ENCODE measurements at regions not wholly inside any gene's neighbourhood (a gene's known extent, or its start where the extent isn't known, plus 50 kb on each side); places are given as distances from the start of the nearest gene placed in this dataset.

DNA sequence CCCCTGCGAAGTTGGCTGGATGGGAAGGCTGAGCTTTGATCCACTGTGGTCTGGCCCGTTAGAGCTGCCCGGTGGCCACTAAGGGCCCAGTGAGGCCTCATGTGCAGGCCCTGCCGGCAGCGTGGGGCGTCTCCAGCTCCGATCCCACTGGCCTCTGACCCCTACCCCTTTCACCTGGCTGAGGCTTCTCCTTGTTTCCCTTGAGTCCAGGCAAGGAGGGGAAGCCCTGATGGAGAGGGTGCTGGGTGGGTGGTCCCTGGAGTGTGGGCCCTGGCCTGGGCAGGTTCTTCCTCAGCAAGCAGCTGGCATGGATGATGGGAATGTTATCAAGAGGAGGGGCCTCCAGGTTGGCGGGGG is 356.8 kb downstream of the SEC14L1 start:
- peaks cover 22% of the 10 kb centered on the region for H3K4me1 Mint-ChIP-seq (ENCODE audit: low read depth)
- no peaks in the 10 kb centered on the region for H3K27me3 Mint-ChIP-seq (ENCODE audit: low read depth)
- ChIA-PET CTCF (no interaction called here), POLR2A (no interaction called here)
- DNase-seq (no peak), ATAC-seq (no peak)
- no peak overlapping the region for H3K4me3 Mint-ChIP-seq
- H3K9me3 Mint-ChIP-seq (ENCODE audit: insufficient read depth) = no peaks in the 10 kb centered on the region
- no peak overlapping the region for H3K27ac Mint-ChIP-seq
- peaks cover 55% of the 10 kb centered on the region for H3K36me3 Mint-ChIP-seq (ENCODE audit: low read depth)

DNA sequence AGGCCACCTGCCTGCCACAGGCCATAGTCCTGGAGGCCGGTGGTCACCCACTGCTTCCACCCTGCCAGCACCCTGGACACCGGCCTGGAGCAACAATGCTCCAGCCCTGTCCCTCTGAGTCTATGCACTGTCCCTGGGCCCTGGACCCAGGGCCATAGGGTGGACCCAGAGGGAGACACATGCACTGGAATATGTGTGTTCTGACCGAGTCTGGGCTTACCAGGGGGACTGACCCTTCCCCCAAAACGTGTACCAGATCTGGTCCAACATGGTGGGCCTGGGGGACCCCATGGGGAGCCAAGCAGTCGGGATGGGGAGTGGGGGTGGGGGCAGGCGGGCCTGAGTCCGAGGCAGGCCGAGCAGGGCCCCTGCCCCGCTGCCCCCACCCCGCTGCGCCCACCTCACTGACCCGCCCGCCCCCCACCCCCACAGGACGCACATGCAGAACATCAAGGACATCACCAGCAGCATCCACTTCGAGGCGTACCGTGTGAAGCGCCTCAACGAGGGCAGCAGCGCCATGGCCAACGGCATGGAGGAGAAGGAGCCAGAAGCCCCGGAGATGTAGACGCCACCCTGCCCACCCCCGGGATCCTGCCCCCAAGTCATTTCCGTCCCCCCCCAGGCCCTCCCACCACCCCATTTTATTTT is 357.4 kb downstream of the SEC14L1 start:
- ATAC-seq (no peak), DNase-seq (no peak)
- H3K27me3 Mint-ChIP-seq (ENCODE audit: low read depth) = no peaks in the 10 kb centered on the region
- H3K27ac Mint-ChIP-seq = no peak overlapping the region
- no peak overlapping the region for H3K4me3 Mint-ChIP-seq
- ChIA-PET POLR2A (no interaction called here), CTCF (no interaction called here)
- H3K9me3 Mint-ChIP-seq (ENCODE audit: insufficient read depth) = no peaks in the 10 kb centered on the region
- peaks cover 20% of the 10 kb centered on the region for H3K4me1 Mint-ChIP-seq (ENCODE audit: low read depth)
- peaks cover 55% of the 10 kb centered on the region for H3K36me3 Mint-ChIP-seq (ENCODE audit: low read depth)

DNA sequence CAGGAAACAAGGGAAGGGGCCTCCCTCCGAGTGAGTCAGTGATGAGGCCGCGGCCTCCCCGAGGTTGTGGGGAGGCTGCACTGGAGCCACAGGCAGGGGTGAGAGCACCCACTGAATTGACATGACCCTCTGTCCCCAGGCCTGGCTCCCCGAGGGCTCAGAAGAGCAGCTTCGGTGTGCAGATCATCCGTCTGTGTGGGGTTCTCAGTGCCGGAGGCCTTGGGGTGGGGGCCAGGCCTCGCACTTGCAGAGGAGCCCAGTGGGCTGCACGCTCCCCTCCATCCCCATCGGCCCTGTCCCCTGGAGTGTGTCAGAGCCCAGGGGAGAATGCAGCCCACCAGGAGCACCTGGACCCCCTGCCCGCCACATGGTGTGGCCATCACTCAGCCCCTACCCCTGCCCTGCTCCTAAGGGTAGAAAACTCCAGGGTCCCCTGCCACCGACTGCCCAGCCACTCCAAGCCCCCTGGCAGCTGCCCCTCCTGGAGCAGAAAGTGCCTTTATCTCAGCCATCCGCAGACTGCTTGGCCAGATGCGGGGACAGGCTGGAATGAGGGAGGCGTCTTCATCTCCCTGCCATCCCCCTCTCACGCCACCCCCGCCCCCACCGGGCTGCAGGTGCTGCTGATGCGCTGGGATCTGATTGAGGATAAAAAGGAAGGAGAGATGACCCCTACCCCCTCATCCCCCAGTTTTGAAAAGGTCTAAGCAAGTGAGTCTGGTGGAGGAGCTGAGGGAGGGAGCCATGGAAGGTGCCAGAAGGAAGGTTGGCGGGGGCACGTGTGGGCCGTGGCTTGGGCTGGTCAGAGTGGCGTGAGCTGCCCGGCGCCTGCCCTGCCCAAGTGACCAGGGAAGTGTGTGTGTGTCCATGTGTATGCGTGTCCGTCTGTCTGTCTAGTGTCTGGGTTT is 358.3 kb downstream of the SEC14L1 start:
- POLR2A ChIA-PET = no interaction called here
- peak overlapping the region; percentile 39 for H3K27ac Mint-ChIP-seq
- peaks cover 13% of the 10 kb centered on the region for H3K4me1 Mint-ChIP-seq (ENCODE audit: low read depth)
- no peaks in the 10 kb centered on the region for H3K9me3 Mint-ChIP-seq (ENCODE audit: insufficient read depth)
- CTCF ChIA-PET = no interaction called here
- H3K27me3 Mint-ChIP-seq (ENCODE audit: low read depth) = no peaks in the 10 kb centered on the region
- peaks cover 52% of the 10 kb centered on the region for H3K36me3 Mint-ChIP-seq (ENCODE audit: low read depth)
- peak overlapping the region; percentile 1 for H3K4me3 Mint-ChIP-seq
- no peak for DNase-seq
- no peak for ATAC-seq

DNA sequence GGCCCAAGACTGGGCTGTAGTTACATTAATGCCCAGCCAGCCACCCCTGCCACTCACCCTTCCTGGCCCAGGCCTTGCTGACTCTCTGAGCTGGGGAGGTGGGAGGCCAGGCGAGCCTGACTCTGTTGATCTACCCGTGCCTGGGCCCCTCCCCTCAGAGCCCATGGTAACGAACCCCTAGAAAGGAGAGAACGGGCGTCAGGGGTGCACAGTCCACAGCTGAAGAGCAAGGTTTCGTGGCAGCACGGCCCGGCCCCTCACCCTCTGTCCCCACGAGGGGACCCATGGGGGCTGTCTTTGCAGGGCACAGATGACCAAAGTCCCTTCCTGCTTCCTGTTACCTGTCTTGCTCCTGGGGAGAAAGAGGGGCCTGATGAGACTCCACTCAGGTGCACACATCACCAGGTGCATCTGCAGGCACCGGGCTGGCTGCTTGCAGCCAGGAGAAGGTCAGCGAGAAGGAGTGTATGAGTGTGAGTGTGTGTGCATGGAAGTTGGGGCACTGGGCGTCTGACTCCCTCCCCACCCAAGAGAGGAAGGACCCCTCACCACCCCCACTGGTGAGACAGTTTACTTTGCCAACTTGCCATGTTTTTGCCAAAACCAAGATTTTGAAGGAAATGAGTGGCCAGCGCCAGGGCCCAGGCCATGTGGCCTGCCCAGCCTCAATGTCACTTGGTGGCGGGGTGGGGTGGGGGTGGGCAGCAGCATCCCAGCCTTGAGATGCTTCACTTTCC is 359.1 kb downstream of the SEC14L1 start:
- CTCF ChIA-PET = interaction anchor here (0.6 kb wide), 1 partner anchor 371 kb away, joined by 3 read pairs; no protein-coding TSS in a partner anchor
- DNase-seq (no peak), ATAC-seq (no peak)
- Mint-ChIP-seq H3K4me1 (ENCODE audit: low read depth) (peaks cover 5% of the 10 kb centered on the region), H3K9me3 (ENCODE audit: insufficient read depth) (no peaks in the 10 kb centered on the region), H3K4me3 (peak overlapping the region; percentile 1), H3K36me3 (ENCODE audit: low read depth) (peaks cover 45% of the 10 kb centered on the region), H3K27ac (no peak overlapping the region), H3K27me3 (ENCODE audit: low read depth) (no peaks in the 10 kb centered on the region)
- POLR2A ChIA-PET = no interaction called here

DNA sequence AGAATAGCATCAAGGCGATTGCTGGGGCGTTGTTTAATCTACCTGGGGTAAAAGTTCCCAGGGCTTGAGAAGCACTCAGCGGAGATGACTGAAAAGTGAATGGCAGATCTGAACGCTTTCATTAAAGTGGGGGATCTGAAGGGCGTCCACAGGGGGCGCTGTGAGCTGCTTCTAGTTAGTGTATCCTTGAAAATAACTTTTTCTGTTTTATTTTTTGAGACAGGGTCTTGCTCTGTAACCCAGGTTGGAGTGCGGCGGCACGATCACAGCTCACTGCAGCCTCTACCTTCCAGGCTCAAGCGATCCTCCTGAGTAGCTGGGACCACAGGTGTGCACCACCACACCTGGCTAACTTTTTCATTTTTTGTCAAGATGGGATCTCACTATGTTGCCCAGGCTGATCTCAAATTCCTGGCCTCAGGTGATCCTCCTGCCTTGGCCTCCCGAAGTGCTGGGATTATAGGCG is 360.4 kb downstream of the SEC14L1 start:
- Mint-ChIP-seq H3K27ac (peak overlapping the region; percentile 35), H3K27me3 (ENCODE audit: low read depth) (no peaks in the 10 kb centered on the region), H3K36me3 (ENCODE audit: low read depth) (peaks cover 38% of the 10 kb centered on the region), H3K4me3 (no peak overlapping the region), H3K4me1 (ENCODE audit: low read depth) (no peaks in the 10 kb centered on the region), H3K9me3 (ENCODE audit: insufficient read depth) (no peaks in the 10 kb centered on the region)
- ATAC-seq (no peak), DNase-seq (peak; percentile 56)
- ChIA-PET POLR2A (interaction anchor here (1.1 kb wide), 1 partner anchor 176 kb away, joined by 4 read pairs; no protein-coding TSS in a partner anchor), CTCF (interaction anchor here (0.7 to 1.8 kb wide), 8 partner anchors 11 to 512 kb away, joined by 3 to 7 read pairs (median 4); no protein-coding TSS in a partner anchor)

DNA sequence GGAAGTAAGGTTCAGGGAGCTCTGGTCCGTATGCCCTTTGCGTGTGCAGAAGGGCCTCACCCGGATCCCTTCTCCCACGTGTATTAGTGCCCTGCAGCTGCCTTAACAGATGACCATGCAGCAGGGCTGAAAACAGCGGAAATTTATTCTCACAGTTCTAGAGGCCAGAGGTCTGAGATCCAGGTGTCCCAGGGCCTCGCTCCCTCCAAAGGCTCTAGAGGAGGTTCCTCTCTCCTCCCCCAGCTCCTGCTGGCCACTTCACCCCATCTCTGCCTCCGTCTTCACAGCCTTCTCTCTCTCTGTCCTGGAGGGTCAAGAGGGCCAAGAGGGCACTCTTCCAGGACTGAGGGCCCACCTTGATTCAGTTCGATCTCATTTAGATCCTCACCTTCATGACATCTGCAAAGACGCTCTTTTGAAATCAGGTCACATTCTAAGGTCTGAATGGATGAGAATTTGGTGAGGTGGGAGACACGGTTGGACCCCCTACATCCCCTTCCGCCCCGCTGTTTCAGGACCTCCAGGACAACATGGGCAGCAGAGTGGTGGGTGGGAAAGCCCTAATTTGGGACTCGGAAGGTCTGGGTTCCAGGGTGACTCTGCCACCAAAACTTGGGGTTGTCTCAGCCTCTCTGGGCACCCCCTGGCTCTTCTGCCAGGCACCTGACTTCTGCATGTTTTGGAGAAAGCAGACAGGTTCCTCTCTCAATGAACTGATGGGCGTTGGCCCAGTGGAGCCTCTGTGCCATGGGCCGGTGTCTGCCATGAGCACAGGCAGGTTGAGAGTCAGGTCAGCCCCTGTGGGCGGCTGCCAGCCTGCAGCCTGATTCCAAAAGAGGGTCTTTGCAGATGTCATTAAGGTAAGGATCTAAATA is 361.2 kb downstream of the SEC14L1 start:
- no peak for DNase-seq
- ChIA-PET POLR2A (interaction anchor here (0.8 to 1.1 kb wide), 2 partner anchors 113 to 176 kb away, joined by 3 to 4 read pairs; no protein-coding TSS in a partner anchor), CTCF (interaction anchor here (0.7 to 1.8 kb wide), 8 partner anchors 10 to 511 kb away, joined by 3 to 7 read pairs (median 4); no protein-coding TSS in a partner anchor)
- Mint-ChIP-seq H3K9me3 (ENCODE audit: insufficient read depth) (no peaks in the 10 kb centered on the region), H3K27me3 (ENCODE audit: low read depth) (no peaks in the 10 kb centered on the region), H3K36me3 (ENCODE audit: low read depth) (peaks cover 38% of the 10 kb centered on the region), H3K4me1 (ENCODE audit: low read depth) (no peaks in the 10 kb centered on the region), H3K27ac (peak overlapping the region; percentile 81), H3K4me3 (no peak overlapping the region)
- ATAC-seq = no peak

DNA sequence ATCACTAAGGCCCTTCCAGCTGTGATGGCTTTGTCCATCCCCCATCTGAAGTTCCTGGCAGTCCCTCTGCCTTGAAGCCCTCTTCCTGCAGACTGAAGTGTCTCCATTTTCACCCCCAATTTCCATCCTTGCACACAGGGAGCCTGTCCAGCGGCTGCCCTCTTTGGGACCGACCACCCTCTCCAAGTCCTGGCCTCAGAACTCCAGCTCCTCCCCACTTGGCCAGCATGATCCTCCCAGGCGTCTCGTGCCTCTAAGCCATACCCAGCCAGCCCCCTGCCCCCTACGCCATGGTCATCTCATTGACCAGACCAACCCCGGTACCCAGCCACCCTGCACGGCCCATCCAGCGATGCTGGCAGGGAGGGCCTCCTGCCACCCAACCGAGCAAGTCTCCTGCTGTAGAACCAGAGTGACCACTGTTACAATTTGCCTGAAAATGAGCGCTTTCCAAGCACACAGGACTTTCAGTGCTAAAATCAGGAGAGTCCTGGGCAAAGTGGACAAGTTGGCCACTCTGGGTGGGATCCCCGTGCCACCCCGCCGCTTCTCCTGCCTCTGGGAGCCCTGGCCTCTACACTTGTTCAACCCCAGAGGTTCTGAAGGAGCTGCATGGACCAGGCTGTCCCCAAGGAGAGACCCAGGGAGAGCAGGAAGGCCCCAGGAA is 362.0 kb downstream of the SEC14L1 start:
- ATAC-seq = no peak
- peaks cover 36% of the 10 kb centered on the region for H3K36me3 Mint-ChIP-seq (ENCODE audit: low read depth)
- no peak for DNase-seq
- no peaks in the 10 kb centered on the region for H3K27me3 Mint-ChIP-seq (ENCODE audit: low read depth)
- no peaks in the 10 kb centered on the region for H3K9me3 Mint-ChIP-seq (ENCODE audit: insufficient read depth)
- H3K27ac Mint-ChIP-seq = peak overlapping the region; percentile 57
- H3K4me3 Mint-ChIP-seq = no peak overlapping the region
- POLR2A ChIA-PET = interaction anchor here (0.8 kb wide), 1 partner anchor 114 kb away, joined by 3 read pairs; no protein-coding TSS in a partner anchor
- no peaks in the 10 kb centered on the region for H3K4me1 Mint-ChIP-seq (ENCODE audit: low read depth)
- CTCF ChIA-PET = interaction anchor here (0.6 to 1.8 kb wide), 3 partner anchors 8 to 73 kb away, joined by 3 to 7 read pairs (median 3); no protein-coding TSS in a partner anchor

DNA sequence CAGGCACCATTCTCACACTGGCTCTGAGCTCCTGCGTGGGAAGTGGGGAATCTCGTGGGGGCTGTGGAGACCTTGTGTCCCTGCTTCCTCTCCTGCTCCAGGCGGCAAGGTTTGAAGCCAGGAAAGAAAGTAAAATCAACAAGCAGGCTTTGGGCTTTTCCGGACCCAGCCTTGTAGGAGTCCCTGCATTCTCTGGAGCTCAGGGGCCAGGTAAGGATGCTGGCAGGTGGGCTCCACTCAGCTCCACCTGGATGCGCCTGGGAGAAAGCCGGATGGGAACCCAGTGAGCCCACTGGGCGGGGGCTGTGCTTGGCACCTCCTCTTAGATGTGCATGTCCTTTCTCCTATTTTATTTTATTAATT is 362.5 kb downstream of the SEC14L1 start:
- no peaks in the 10 kb centered on the region for H3K27me3 Mint-ChIP-seq (ENCODE audit: low read depth)
- peaks cover 34% of the 10 kb centered on the region for H3K36me3 Mint-ChIP-seq (ENCODE audit: low read depth)
- POLR2A ChIA-PET = no interaction called here
- H3K4me3 Mint-ChIP-seq = no peak overlapping the region
- no peak for DNase-seq
- ATAC-seq = no peak
- CTCF ChIA-PET = interaction anchor here (0.6 to 1.0 kb wide), 2 partner anchors 9 to 73 kb away, joined by 3 read pairs; no protein-coding TSS in a partner anchor
- no peaks in the 10 kb centered on the region for H3K9me3 Mint-ChIP-seq (ENCODE audit: insufficient read depth)
- H3K27ac Mint-ChIP-seq = no peak overlapping the region
- H3K4me1 Mint-ChIP-seq (ENCODE audit: low read depth) = no peaks in the 10 kb centered on the region

DNA sequence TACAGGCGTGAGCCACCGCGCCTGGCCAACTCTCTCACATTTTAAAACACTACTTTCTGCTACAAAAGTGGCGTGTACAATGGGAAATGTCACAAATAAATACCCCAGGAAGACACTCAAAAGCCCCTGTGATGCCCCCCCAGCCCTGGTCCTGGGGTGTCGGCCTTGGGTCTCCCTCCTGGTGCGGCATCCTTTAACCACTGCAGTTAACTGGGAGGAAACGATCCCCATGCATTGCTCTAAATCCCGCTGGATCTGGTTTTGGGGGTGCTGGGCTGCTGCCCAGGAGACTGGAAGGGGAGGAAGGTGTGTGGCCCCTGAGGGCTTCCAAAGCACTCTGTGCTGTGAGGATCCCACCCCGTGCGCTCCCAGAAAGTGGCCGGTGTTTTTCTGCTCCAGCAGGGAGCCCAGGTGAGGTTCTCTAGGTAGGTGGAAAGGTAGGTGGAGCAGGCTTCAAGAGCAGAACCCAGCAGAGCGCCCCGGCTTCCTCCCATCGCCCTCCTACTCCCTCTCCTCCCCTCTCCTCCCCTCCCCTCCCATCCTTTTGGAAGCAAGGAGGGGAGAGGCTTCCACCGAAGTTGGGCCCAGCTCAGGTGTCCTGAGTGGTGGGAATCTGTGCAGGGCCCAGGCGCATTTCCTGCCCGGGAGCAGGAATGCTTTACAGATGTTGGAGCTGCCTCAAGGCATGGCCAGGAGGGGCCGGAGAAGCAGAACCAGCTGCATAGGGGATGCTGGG is 363.3 kb downstream of the SEC14L1 start:
- Mint-ChIP-seq H3K27me3 (ENCODE audit: low read depth) (no peaks in the 10 kb centered on the region), H3K36me3 (ENCODE audit: low read depth) (peaks cover 33% of the 10 kb centered on the region), H3K9me3 (ENCODE audit: insufficient read depth) (no peaks in the 10 kb centered on the region), H3K4me3 (no peak overlapping the region), H3K4me1 (ENCODE audit: low read depth) (no peaks in the 10 kb centered on the region), H3K27ac (peak overlapping the region; percentile 52)
- POLR2A ChIA-PET = no interaction called here
- DNase-seq (no peak), ATAC-seq (no peak)
- CTCF ChIA-PET = interaction anchor here (1.0 to 1.7 kb wide), 2 partner anchors 9 to 10 kb away, joined by 3 to 7 read pairs; no protein-coding TSS in a partner anchor

DNA sequence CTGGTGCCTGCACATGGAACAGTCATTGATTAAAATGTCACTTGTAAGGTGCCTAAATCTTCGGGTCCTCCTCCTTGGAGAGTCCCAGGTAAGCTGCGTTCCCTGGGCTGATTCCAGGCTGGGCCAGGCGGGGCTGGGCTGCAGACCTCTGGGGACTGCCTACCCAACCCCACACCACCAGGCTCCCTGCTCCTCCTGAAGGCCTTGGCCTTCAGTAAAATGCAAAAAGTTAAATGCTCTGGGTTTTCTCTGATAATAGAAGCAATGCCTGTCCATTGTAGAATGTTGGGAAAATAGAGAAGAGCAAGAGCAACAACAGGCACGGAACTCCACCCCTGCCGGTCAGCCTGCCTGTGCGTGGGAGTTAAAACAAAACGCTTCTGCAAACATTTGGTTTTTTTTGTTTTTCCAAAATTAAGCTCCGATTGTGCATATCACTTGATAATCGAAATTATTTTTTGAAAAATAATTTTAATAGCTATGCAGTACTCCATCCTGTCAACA is 363.9 kb downstream of the SEC14L1 start:
- CTCF ChIA-PET = interaction anchor here (1.7 kb wide), 1 partner anchor 10 kb away, joined by 7 read pairs; no protein-coding TSS in a partner anchor
- H3K4me1 Mint-ChIP-seq (ENCODE audit: low read depth) = no peaks in the 10 kb centered on the region
- H3K4me3 Mint-ChIP-seq = no peak overlapping the region
- H3K27me3 Mint-ChIP-seq (ENCODE audit: low read depth) = no peaks in the 10 kb centered on the region
- H3K27ac Mint-ChIP-seq = no peak overlapping the region
- no peaks in the 10 kb centered on the region for H3K9me3 Mint-ChIP-seq (ENCODE audit: insufficient read depth)
- ATAC-seq (no peak), DNase-seq (no peak)
- POLR2A ChIA-PET = no interaction called here
- peaks cover 27% of the 10 kb centered on the region for H3K36me3 Mint-ChIP-seq (ENCODE audit: low read depth)

All from activated CD8-positive, alpha-beta T cell treated with anti-CD3 and anti-CD28 coated beads, Interleukin-2, amount 10 ng/mL, durations not matched to agents 7 days and 5 days (primary cell).